IPS-NIHi11 (cell line): ENCODE measurements at regions not wholly inside any gene's neighbourhood (a gene's known extent, or its start where the extent isn't known, plus 50 kb on each side); places are given as distances from the start of the nearest gene placed in this dataset.
"Not testable (repeated sequence)": the region's sequence is repeated elsewhere in the genome, so short reads cannot be mapped to it uniquely, and the experiment has no call there.

Experiments used
- DNase-seq: peaks from one replicate; pipeline ENCODE4 v3.0.0; 2012; ENCODE audit warnings: mixed read lengths, low spot score

DNA sequence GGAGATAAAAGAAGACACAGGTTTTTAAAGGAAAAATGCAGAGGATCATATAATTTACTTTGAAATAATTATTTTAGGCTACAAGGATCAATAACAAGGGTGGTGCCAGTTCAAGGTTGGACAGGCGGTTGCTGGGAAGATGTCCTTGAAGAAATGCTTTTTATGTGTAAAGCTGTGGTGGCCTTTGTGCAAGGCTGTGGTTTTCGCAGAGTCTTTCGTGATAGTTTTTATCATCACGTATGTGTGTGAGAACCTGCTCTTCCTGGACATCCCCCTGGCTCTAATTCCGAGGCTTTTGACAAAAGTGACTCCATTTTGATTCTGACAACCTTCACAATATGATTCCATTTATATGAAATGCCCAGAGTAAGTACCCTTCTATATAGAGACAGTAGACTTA, 85.8 kb upstream of the COG2 start:
- no peak for DNase-seq

DNA sequence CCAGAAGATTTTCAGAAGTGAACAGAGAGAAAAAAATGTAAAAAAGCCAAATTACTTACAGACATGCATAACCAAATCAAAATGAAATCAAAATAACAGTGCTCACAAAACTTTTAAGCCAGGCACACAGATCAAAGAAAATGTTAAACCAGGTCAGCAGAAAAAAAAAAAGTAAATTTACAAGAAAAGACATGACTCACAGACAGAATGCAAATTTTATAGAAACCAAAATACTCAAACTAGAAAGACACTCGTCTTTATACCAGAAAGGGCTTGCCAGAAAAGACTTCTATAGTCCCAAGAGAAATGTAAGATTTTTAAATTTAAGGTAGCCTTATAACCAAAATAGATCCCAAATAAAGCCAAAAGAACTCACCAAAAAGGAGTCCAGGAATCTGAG, 86.5 kb upstream of the COG2 start:
- no peak for DNase-seq

DNA sequence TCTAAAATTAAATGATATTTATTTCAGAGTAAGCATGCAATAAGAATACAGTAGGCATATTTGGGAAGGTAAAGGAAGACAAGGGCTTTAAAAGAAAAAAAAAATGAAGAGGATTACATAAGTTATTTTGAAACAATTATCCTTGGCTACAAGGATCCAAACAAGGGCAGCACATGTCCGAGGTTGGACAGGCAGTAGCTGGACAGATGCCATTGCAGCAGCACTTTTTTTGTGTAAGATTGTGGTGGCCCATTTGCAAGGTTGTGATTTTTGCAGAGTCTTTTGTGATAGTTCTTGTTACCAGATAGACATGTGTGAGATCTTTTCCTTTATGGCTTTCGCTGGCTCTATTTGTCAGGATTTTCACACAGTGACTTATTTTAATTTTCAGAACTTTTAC, 89.4 kb upstream of the COG2 start:
- DNase-seq: no peak

DNA sequence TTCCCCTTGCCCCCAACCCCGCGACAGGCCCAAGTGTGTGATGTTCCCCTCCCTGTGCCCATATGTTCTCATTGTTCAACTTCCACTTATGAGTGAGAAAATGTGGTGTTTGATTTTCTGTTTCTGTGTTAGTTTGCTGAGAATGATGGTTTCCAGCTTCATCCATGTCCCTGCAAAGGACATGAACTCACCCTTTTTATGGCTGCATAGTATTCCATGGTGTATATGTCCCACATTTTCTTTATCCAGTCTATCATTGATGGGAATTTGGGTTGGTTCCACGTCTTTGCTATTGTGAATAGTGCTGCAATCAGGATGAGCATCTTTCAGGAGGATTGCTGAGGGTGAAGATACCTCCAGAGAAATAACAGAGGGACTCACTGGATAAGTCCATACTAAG, 91.3 kb upstream of the COG2 start:
- not testable (repeated sequence) for DNase-seq

DNA sequence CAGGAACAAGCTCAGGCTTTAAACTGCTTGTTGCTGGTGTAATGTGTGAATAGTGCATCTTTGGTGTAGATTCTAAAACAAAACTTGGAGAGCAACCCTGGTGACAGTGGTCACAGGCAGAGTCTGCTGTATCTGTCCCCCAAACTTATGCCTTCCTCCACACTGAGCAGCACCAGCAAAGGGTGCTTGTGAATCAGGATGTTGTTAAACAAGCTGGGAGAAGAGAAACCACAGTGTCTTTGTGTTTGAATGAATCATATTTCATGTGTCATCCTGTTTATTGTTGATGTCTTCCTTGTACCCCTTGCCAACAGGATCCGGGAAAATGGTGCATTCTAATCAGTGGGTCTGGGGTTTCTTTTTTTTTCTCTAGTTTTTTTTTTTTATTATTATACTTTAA, 91.9 kb upstream of the COG2 start:
- no peak for DNase-seq

DNA sequence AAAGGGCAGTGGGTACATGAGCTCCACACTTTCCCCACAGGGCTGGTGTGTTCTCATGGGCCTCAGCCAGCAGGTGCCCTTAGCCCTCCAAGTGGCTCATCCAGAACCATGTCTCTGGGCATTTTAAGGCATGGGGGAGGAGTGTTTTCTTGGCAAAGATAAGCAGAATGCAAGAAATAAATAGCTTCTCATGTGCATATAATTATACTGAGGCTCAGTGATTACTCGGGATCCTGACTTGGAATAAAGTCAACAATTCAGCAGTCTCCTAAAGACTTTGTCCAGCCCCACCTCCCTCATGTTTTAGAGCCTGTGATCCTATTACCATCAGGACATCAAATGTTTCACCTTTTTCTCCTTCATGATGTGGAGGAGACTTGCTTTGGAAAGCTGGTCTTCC, 92.7 kb upstream of the COG2 start:
- DNase-seq: no peak

DNA sequence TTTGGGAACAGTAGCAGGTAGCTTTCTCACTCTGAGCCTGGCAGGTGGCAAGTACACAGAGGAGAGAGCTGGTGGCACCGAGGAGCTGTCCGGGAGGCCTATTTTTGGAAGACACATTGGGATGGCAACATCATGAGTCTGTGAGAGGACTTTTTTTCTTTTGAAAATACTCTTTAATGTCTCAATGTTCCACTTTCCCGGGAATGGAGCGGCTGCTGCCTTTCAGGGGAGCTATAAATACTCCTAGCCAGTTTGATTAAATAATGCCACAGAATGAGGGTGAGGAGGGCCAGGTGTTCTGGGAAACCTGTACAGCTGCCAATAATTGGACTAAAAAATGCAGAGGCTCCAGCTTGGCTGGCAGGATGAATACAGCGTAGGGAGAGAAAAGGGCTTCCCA, 93.3 kb upstream of the COG2 start:
- no peak for DNase-seq

DNA sequence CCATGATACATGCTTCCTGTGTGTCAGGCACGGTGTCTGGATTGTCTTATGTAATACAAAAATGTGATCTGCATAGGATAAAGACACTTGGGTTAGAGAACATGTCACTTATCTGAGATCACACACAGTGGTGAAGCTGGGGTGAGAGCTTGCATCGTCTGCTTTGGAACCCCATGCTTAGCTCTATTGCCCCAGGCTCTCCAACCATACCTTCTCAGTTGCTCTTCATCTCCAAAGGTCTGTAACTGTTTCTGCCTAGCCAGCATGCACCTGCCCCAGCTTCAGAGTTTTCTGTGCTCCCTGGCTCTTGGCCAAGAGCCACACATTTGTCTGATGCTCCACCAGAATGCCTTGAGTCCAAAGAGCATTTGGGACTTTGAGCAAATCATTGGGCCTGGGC, 93.9 kb upstream of the COG2 start:
- no peak for DNase-seq

DNA sequence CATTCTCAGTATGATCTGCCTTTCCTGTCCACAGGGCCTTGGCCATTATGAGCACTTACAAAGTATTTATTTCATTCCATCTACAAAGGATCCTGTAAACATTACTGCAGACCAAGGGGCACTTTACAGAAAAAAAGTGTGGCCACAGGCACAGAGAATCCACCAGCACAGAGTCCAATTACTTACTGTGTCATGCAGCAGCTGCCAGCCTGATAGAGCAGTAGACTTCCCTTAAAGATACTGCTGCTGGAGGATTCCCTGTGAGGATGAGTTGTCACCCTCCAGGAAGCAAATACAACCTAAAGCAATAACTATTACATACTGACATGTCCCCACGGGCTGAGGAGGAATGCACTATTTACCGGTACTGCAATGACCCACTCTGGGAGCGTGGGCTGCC, 97.1 kb upstream of the COG2 start:
- no peak for DNase-seq

DNA sequence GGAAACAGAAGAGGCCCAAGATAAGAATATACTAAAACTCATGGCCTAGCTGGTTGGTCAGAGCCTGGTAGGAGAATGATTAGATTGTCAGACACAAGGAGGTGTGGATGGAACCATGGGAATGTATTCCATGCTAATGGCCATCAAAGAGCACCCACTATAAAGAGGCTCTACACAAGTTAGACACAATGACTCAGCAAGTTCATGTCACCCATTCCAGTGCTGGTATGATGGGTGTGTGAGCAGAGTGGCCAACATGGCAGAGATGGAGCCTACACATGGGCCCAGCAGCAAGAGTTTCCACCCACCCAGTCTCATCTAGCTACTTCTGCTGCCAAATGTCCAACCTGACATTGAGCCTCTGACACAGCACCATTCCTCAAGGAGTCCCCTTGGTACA, 97.5 kb upstream of the COG2 start:
- no peak for DNase-seq

DNA sequence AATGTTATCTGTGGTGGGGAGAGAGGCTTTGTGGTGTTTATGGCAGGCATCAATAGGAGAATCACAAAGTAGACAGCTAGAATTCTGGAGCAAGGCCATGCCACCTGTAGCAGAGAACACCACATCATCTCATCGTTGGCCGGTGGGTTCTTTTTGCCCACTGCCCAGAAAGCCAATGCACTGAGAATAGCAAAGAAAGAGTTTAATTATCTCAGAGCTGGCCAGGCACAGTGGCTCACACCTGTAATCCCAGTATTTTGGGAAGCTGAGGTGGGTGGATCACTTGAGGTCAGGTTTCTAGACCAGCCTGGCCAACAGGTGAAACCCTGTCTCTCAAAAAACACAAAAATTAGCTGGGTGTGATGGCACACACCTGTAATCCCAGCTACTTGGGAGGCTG, 99.2 kb upstream of the COG2 start:
- no peak for DNase-seq

DNA sequence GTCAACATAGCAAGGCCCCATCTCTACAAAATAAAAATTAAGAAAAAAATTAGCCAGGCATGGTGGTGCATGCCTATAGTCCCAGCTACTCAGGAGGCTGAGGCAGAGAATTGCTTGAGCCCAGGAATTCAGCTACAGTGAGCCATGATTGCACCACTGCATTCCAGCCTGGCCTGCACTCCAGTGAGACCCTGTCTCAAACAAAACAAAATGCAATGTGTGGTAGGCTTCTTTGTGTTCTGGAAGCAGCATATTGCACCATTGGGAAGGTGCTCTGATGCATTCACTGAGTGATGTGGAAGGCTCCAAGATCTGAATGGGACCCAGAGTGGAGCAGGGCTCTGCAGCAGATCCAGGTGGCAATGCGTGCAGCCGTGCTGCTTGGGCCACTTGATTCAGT, 99.6 kb upstream of the COG2 start:
- no peak for DNase-seq

DNA sequence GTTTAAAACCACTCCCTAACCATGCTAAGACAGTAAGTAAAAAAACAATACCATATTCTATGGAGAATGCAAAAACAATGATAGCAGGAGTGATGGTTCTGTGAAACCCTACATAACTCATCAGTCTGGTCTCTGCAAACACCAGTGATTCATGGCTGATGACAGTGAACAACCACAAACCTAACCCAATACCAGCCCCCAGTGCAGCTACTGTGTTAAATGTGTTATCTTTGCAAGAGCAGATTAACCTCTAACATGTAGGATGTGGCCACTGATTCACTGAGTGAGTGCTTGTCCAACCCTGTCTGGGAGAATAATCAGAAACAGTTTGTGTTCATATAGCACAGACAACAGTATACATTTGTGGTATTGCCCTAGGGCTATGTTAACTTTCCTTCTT, 100.2 kb upstream of the COG2 start:
- DNase-seq: no peak

DNA sequence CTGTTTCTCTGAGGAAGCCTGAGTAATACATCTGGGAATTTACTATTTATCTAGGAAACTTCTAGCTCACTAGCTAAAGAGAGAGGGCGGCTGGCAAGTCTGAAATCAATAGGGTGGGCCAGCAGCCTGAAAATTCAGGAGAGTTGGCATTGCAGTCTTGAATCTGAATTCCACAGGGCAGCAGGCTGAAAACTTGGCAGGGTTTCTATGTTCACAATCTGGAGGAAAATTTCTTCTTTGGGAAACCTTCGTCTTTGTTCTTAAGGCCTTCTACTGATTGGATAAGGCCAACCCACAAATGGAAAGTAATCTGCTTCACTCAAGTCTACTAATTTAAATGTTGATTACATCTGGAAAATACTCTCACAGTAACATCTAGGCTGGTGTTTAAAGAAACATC, 101.0 kb upstream of the COG2 start:
- DNase-seq: no peak

DNA sequence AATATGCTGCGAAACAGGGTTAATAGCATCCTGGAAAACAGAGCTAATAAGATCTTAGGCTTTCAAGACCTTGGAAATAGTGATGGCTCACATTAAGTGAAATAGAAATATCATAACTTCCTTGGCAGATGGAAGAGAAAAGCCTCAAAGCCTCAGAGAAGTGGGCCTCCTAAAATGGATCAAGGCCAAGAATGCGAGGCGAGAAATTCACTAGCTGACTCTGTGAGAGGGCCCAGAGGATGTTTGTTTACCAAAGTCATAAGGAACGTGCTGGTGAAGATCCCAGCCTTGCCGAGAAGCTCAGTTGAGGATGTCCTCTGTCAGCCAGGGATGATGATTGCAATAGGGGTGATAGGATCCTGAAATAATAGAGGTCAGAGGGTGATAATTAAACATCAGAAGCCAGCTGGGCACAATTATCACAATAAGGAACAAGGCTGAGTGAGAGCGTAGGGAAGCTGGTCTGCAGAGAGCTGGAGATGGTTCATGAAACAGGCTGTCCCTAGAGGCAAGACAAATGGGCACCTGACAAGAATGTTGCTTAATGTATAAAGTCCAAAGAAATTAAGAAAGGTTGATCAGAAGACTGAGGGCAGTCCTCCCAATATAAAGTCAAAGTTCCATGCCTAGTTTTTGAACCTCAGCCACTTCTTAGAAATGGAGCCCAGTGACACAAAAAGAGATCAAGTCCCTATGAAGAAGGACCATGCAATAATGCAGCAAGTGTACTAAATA, 101.7 kb upstream of the COG2 start:
- no peak for DNase-seq

DNA sequence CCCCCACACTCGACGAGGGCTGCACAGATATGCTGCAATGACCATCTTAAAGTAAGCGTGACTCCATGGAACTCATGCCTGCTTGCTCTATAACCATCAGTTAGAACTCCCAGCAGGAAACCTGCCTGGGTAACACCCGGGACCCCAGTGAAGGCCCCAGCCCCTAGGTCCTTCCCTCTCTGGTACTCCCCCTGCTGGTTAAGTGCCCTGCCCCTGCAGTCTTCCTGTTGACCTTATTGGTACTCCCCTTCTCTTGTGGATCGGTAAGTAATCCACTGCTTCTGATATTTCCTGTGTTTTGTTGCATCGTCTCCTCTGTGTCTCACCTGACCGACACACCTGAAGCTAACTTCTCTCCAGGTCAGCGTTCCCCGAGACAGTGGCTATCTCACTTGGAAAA, 104.8 kb upstream of the COG2 start:
- DNase-seq: peak; percentile 66

DNA sequence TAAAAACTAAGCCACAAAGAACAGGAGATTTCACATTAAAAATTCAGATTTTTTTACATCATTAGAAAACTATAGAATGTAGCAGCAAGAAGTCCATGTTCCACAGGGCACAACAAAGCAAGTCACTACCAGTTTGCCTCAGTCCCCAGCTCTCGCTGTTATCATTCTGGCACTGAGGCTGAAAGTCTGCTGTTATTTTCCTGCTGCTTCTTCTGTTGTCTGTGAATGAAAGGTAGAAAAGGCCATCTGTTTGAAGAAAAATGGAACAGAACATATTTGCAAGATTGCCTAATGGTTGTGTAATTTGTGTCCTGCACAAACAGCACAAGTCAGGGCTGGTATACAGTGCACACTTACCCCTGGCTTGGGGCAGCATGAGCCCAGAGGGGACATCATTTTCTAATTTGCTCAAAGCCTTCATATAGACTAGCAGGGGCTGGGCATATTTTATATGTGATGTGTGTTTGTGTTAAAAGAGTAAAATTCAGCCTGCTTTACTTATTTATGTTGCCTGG, 105.6 kb upstream of the COG2 start:
- DNase-seq: no peak

DNA sequence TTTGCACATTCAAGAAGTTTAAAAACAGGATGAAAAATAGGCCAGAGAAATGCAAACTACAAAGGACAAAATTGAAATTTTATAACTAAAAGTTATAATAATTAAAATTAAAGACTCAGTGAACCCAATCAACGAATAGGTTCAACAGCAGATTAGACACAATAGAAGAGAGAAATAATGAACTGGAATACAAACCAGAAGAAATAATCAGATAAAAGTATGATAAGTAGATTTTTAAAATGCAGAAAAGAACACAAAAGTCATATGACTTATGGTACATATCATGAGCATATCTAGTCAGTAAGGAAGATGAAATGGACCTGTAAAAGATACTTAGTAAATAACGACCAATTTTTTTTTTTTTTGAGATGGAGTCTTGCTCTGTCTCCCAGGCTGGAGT, 108.1 kb upstream of the COG2 start:
- no peak for DNase-seq

DNA sequence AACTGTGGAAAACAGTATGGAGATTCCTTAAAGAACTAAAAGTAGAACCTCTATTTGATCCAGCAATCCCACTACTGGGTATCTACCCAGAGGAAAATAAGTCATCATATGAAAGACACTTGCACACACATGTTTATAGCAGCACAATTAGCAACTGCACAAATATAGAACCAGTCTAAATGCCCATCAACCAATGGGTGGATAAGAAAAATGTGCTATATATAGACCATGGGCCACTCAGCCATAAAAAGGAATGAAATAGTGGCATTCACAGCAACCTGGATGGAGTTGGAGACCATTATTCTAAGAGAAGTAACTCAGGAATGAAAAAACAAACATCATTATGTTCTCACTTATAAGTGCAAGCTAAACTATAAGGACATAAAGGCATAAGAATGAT, 105.0 kb upstream of the PGBD5 start:
- no peak for DNase-seq

DNA sequence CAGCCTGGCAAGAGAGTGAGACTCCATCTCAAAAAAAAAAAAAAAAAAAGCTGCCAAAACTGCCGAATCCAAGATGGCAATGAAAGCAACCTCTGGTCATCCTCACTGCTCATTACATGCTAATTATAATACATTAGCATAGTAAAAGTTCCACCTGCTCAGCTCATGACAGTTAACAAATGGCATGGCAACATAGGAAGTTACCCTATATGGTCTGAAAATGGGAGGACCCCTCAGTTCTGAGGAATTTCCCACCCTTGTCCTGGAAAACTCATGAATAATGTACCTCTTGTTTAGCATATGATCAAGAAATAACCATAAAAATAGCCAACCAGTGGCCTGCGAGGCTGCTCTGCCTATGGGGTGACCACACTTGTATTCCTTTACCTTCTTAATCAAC, 93.1 kb upstream of the PGBD5 start:
- no peak for DNase-seq

DNA sequence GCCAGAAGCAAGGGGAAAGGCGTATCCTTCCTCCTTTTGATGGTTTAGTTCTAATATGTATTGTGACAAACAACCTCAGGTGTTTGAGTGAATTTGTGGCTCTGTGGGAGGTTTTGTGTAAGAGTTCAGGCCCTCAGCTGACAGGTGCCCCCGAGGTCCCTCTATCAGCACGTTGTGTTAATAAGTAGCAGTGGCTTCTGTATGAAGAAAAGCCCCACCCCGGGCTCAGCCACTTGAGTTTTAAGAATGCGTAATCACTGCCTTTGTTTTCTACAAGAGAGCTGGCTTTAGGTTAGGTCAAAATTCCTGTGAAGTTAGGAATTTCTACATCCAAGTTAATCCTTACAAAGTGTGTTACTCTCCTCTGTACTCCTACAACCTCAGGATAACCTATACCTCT, 92.4 kb upstream of the PGBD5 start:
- peak; percentile 33 for DNase-seq

DNA sequence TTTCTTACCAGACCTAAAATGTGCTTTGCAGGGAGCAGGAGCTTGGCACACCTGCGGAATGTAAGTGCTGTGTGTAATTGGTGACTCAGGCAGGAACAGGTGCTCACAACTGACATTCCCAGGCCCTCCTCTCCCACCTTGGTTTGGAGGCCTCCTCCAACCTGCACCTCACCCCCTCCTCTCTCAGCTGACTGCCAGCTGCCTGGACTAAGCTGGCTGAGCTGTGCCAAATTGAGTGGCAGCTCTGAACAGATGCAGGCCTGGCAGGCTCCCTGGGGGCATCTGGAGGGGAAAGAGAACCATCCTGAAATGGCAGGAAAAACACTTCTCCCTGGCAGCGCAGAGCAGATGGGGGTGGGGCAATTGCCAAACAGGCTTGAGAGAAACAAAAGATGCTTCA, 91.7 kb upstream of the PGBD5 start:
- no peak for DNase-seq

DNA sequence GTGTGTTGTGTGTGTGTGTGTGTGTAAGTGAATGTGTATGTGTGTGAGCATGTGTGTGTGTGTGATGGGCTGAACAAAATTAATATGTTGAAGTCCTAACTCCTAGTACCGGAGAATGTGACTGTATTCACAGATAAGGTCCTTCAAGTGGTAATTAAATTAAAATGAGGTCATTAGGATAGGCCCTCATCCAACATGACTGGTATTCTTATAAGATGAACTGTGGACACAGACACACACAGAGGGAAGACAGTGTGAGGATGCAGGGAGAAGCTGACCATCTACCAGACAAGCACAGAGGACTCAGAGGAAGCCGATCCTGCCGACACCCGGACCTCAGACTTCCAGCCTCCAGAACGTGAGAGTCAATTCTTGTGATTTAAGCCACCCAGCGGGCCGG, 91.2 kb upstream of the PGBD5 start:
- no peak for DNase-seq

DNA sequence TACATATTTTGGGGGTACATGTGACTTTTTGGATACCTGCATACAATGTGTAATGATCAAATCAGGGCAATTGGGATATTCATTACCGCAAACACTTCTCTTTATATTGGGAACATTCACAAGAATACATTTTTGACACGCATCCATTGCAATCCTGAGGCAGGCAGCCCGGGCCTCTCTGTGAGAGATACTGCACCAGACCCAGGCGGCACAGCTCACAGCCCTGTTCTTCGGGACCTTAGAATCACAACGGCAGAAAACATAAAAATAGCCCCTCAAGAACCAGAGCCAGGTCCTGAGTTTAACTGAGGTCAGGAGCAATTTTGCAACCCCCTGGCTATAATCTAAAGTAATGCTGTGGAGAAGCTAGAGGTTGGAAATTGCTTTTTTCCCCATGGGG, 90.8 kb upstream of the PGBD5 start:
- DNase-seq: no peak
